ENCODE measurements at regions not wholly inside any gene's neighbourhood (a gene's known extent, or its start where the extent isn't known, plus 50 kb on each side); places are given as distances from the start of the nearest gene placed in this dataset.

DNA sequence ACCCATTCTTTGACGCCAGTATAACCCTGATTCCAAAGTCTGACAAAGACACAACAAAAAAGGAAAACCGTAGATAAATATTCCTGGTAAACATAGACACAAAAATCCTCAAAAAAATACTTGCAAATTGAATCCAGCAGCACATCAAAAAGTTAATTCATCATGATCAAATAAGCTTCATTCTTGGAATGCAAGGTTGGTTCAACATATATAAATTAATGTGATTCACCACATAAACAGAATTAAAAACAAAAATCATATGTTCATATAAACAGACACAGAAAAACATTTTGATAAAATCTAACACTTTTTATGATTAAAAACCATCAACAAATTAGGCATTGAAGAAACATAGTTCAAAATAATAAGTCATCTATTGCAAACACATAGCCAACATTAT, 324.2 kb upstream of the TRPC7 start:
- TF ChIP-seq, protein P1, sequence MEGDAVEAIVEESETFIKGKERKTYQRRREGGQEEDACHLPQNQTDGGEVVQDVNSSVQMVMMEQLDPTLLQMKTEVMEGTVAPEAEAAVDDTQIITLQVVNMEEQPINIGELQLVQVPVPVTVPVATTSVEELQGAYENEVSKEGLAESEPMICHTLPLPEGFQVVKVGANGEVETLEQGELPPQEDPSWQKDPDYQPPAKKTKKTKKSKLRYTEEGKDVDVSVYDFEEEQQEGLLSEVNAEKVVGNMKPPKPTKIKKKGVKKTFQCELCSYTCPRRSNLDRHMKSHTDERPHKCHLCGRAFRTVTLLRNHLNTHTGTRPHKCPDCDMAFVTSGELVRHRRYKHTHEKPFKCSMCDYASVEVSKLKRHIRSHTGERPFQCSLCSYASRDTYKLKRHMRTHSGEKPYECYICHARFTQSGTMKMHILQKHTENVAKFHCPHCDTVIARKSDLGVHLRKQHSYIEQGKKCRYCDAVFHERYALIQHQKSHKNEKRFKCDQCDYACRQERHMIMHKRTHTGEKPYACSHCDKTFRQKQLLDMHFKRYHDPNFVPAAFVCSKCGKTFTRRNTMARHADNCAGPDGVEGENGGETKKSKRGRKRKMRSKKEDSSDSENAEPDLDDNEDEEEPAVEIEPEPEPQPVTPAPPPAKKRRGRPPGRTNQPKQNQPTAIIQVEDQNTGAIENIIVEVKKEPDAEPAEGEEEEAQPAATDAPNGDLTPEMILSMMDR (IDR thresholded peaks at IDR 0.05): no peak
- no peak for TF ChIP-seq EP300 (IDR thresholded peaks at IDR 0.05)
